Suppressor macrophage (primary cell): ENCODE measurements at regions not wholly inside any gene's neighbourhood (a gene's known extent, or its start where the extent isn't known, plus 50 kb on each side); places are given as distances from the start of the nearest gene placed in this dataset.

Source experiments
- DNase-seq, 4 experiments: peaks; one replicate each; pipeline ENCODE4 v3.0.0-alpha.2; 2020 to 2022

GRCh38 chr5:158100373-158100888, 241.5 kb upstream of the CLINT1 start:
- DNase-seq = peak; percentile 43 to 66 (median 60)

DNA sequence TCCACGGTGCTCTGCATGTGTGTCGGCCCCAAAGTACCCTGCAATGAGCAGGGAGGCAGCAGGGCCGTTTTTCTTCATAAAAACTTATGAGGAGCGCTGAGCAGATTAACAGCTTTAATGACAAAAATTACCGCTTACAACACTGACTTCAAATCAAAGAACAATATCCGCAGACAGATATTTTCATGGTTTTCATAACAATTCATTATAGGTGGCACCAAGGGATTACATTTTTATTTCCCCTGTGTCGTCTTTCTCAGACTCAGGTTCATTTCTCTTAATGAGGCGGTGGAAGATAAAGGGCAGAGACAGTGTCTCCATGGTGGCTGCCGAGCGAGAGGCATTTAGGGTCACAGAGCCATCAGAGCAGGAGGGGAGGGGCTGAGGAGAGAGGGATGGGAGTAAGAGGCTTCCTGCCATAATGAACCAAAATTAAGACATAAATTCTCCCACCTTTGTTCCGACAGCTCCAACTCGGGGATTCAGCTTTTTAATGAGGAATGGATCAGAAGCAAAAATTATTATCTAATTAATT, 240.7 kb upstream of the CLINT1 start:
- no peak for DNase-seq

GRCh38 chr5:158096835-158097234, 237.9 kb upstream of the CLINT1 start:
- DNase-seq = no peak

- no peak for DNase-seq
Observed at GRCh38 chr5:158086856-158087255, 227.9 kb upstream of the CLINT1 start.

- DNase-seq = no peak
Observed at GRCh38 chr5:158084292-158084691, 225.3 kb upstream of the CLINT1 start.

- DNase-seq = no peak
Observed at GRCh38 chr5:158082696-158083287, 223.8 kb upstream of the CLINT1 start.

DNA sequence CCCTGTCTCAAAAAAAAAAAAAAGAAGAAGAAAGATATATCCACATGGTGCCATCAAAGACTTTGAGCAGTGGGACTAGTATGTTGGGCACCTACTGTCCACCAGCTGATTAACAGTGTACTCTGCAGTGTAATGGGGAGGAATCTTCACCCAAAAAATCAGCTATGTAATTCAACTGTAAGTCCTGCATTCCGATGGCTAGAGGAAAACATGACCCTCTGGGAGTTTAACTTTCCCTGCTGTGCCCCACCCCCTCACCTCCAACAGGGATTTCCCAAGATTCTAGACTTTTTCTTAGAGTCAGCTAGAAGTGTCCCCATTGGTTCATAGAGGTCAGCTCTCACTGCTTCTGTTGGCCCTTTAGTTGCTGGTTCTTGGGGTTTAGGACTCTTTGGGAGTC, 221.2 kb upstream of the CLINT1 start:
- no peak for DNase-seq

DNA sequence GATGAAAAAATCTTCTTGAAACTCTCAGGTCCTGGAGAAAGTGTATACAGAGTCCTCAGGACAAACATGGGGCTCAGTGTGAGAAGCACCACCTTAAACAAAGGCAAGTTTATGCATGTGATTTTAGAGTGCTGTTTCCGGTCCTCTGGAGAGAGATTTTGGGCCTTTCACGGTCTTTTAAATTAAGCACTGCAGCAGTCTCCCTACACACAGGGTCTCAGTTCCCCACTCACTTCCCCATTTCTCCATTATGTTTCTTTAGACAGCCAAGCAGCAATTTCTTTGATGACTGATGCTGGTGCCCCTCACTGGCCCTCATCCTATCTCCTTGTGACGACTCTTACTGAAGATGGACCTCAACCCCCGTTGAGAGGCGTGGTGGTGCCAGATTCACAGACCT, 220.2 kb upstream of the CLINT1 start:
- DNase-seq = no peak

GRCh38 chr5:158074992-158075769, 216.2 kb upstream of the CLINT1 start:
- DNase-seq = peak; percentile 53 to 71 (median 67)

DNA sequence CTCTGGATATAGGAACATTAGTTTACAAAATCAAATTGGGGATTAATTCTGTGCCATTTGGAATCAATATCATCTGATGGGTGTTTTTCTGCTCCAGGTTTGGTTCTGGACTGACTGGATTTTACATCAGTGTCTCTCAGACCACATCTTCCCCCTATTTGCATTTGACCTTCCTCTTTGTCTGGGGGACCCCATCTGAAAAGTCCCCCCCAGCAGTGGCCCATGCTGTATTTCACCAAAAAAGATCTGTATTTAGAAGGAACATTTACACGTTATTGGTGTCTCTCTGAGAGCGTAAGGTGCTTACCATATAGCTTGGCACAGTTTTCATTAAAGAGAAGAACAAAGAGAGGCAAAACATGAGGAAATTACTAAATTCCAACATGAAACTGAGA, 215.6 kb upstream of the CLINT1 start:
- DNase-seq = no peak

DNA sequence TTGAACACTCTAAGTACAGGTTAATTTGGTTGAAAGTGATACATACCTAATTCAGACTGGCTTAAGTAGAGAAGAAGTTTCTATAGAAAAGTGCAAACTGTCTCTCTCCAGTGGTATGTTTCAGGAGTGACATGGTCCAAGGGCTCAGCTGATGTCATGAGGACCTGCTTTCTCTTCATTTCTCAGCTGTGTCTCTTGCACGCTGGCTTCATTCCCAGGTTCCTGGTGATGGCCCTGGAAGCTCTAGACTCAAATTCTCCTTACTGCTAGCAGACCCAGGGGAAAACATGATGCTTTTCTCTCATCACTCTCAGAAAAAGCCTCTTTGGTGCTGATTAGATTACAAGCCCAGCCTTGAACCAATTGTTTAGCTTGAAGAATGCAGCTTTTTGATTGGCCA, 211.9 kb upstream of the CLINT1 start:
- no peak for DNase-seq

GRCh38 chr5:158069838-158070237, 210.9 kb upstream of the CLINT1 start:
- no peak for DNase-seq

DNA sequence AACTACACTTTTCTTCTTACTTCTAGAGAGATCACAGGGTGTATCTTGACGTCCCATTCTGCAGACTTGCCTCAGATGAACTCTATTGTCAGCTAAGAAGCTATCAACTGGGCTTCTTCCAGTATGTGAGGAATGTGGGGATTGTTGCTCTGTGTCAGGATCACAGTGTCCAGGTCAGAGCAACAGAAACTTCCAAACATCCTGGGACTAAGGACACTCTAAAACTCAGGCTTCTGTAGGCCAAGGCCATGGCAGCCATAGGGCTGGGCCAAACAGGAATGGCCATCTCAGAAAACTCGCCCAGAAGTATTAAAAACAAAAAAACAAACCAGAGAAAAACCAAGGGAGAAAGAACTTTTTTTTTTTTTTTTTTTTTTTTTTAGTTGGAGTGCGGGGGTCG, 210.0 kb upstream of the CLINT1 start:
- DNase-seq = no peak

- no peak for DNase-seq
Observed at GRCh38 chr5:158066076-158066475, 207.1 kb upstream of the CLINT1 start.

GRCh38 chr5:158064334-158065123, 205.6 kb upstream of the CLINT1 start:
- DNase-seq = no peak

DNA sequence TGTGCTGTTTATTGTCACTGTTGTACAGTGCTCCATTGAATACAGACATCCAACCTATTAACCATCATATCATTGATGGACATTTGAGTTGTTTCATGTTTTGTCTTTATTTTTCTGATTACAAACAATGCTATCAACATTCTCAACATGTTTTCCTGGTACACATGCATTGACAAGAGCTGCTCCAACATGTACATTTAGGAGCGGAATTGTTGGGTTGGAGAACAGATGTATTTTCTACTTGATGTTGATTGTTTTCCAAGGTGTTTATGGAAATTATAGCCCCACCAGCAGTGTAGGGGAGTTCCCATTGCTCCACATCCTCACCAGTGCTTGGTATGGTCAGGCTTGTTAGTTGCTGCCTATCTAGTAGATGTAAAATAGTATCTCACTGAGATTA, 204.1 kb upstream of the CLINT1 start:
- no peak for DNase-seq

GRCh38 chr5:158061451-158061850, 202.5 kb upstream of the CLINT1 start:
- DNase-seq = no peak

GRCh38 chr5:158060212-158060611, 201.3 kb upstream of the CLINT1 start:
- DNase-seq = no peak

- no peak for DNase-seq
Observed at GRCh38 chr5:158058208-158059120, 199.5 kb upstream of the CLINT1 start.

DNA sequence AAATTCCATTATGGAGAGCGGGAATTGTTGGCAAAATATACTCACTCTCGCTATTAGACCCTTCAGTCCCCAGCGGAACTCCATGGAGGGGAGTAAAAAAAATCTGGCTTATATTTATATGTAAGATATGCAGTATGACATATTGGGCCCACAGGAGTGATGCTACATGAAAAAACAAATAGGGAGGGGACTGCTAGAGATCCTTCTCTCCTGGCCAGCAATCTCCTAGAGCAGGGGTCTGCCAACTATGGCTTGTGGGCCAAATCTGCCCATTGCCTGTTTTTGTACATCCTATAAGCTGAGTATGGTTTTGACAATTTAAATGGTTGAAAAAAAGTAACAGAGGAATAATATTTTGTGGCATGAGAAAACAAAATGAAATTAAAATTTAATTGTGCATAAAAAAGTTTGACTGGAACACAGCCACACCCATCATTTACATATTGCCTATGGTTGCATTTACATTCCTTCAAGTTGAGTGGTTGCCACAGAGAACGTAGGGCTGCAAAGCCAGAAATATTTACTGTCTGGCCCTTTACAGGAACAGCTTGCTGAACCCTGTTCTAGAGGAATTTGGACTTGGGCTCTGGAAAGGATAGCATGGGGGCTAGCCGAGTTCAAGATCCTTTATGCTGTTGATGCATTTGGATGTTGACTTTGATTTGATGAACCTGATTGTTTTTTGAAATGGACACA, 197.3 kb upstream of the CLINT1 start:
- no peak for DNase-seq

DNA sequence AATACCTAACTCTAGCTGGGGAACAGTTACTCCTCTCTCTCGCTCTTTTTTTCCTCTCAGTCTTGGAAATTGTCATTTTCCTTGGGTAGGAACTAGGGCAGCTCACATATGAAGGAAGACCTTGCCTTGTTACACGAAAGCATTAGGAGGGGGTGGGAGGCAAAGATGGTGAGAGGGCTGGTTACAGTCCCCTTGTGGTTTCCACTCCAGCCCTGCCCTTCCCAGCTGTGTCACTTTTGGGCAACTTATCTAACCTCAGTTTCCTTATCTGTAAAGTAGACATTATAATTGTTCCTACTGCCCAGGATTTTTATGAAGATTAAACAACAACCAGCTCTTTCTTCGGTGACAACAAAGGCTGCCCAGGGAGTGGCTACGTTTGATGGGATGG, 196.2 kb upstream of the CLINT1 start:
- DNase-seq = no peak
